ENCODE measurements at regions not wholly inside any gene's neighbourhood (a gene's known extent, or its start where the extent isn't known, plus 50 kb on each side); places are given as distances from the start of the nearest gene placed in this dataset.

DNA sequence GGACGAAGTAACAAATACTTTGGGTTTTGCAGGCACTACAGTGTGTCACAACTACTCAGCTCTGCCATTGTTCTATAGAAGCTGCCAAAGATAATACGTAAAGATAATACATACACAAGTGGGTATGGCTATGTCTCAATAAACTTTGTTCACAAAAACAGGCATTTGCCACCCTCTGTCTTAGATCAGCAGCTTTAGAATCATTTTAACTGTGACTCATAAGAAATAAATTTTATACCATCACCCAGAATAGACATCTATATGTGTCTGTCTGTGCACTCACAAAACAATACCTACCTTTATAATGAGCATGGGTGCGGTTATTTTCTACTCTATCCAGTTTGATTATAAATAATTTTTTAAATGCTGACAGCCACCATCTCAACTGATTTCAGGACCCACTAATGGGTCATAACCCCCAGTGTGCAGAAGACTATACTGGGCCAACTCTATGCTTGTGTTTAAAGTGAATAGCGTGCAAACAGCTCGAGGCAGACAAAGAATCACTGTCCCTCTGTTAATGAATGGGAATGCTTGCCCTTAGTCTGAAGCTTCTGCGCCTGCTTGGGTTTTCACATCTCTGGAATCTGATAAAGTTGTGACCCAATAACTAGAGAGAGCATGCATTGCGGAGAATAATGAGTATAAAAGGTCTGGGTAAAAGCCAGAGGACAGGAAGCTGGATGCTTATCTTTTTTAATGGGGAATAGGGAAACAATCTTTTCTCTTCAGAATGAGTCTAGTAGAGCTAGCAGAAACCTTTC is 216.2 kb downstream of the PLPP3 start:
- H3K4me2 ChIP-seq (ENCODE audit: low read length), result no peak overlapping the region
- no peaks in the 10 kb centered on the region for H3K27me3 ChIP-seq (ENCODE audit: control insufficient read depth, insufficient read depth, low read length)
- H3K4me1 ChIP-seq (ENCODE audit: control insufficient read depth, insufficient read depth, low read length), result no peaks in the 10 kb centered on the region
- no peaks in the 10 kb centered on the region for H3K9me3 ChIP-seq (replicated peaks; ENCODE audit: low read length)
- H3K4me3 ChIP-seq (ENCODE audit: low read length), result no peak overlapping the region
- H3K9ac ChIP-seq (ENCODE audit: low read depth, low read length), result no peak overlapping the region
- no peaks in the 10 kb centered on the region for H3K36me3 ChIP-seq (ENCODE audit: insufficient read depth, low read length)

DNA sequence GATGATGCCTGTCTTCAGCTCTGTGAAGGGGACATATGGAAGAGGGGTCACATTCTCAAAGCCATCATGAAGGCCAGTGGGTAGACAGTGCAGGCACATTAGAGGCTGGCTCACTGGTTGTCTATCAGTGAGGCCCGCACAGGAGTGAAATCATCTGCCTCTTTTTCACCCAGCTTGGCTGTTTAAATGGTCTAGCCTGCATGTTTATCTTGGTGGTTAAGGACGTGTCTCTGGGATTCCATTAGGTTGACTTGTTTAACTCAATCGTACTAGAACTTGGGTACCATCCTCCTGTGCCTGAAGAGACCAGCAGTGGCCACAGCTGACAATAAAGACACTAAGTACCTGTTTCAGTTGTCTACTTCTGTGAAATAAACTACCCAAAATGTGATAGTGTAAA is 219.3 kb downstream of the PLPP3 start:
- Histone ChIP-seq H3K9ac (ENCODE audit: low read depth, low read length) (no peak overlapping the region), H3K27me3 (ENCODE audit: control insufficient read depth, insufficient read depth, low read length) (no peaks in the 10 kb centered on the region), H3K4me3 (ENCODE audit: low read length) (no peak overlapping the region), H3K36me3 (ENCODE audit: insufficient read depth, low read length) (no peaks in the 10 kb centered on the region), H3K9me3 (replicated peaks; ENCODE audit: low read length) (no peaks in the 10 kb centered on the region), H3K4me2 (ENCODE audit: low read length) (no peak overlapping the region), H3K4me1 (ENCODE audit: control insufficient read depth, insufficient read depth, low read length) (no peaks in the 10 kb centered on the region)

DNA sequence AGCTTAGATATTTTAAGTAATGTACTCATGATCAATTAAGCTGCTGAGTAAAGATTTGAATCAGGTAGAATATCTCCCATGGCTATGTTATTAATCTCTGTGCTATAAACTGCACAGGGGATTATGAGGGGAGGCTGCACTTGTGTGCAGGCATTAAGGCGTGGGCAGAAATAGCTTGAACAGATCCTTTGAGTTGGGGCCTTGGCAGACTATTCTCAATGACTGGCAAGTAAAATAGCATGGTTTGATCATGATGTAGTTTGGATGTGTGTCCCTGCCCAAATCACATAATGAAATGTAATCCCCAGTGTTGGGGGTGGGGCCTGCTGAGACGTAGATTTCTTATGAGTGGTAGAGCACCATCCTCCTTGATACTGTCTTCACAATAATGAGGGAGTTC is 220.3 kb downstream of the PLPP3 start:
- no peaks in the 10 kb centered on the region for H3K27me3 ChIP-seq (ENCODE audit: control insufficient read depth, insufficient read depth, low read length)
- H3K4me2 ChIP-seq (ENCODE audit: low read length), result no peak overlapping the region
- no peaks in the 10 kb centered on the region for H3K4me1 ChIP-seq (ENCODE audit: control insufficient read depth, insufficient read depth, low read length)
- no peaks in the 10 kb centered on the region for H3K9me3 ChIP-seq (replicated peaks; ENCODE audit: low read length)
- H3K36me3 ChIP-seq (ENCODE audit: insufficient read depth, low read length), result no peaks in the 10 kb centered on the region
- no peak overlapping the region for H3K4me3 ChIP-seq (ENCODE audit: low read length)
- H3K9ac ChIP-seq (ENCODE audit: low read depth, low read length), result no peak overlapping the region

DNA sequence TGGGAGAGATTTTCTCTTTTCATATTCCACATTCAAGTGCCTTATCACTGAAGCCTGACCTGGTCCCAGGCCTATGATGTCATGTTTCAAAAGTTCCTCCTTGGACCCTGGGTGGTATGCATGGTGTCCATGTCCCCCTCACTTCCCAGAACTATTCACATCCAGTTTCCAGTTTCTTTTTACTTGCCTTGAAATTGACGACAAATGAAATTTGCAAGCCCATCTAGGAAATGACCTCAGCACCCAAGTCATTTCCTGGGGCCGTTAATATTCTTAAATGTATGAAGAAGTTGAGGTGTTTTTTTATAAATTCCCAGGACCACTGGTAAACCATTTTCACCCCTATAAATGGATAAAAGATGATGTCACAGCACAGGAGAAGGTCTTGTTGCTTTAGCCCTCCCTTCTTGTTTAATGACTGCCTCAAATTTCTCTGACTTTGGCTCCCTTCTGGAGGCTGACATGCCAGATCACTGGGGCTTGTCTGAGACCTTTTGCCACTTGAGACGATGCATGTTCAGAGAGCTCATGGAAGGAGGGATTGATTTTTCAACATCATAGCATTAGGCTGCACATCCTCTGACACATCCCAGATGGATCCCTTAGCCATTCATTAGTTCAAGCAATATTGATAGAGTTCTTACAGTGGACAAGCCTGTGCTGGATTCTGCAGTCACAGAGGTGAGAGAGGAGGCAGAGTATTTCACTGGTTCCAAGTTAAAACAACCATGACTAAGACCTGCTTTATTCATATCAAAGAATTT is 221.3 kb downstream of the PLPP3 start:
- H3K9ac ChIP-seq (ENCODE audit: low read depth, low read length), result no peak overlapping the region
- H3K4me1 ChIP-seq (ENCODE audit: control insufficient read depth, insufficient read depth, low read length), result no peaks in the 10 kb centered on the region
- no peaks in the 10 kb centered on the region for H3K9me3 ChIP-seq (replicated peaks; ENCODE audit: low read length)
- H3K4me3 ChIP-seq (ENCODE audit: low read length), result no peak overlapping the region
- H3K4me2 ChIP-seq (ENCODE audit: low read length), result no peak overlapping the region
- no peaks in the 10 kb centered on the region for H3K27me3 ChIP-seq (ENCODE audit: control insufficient read depth, insufficient read depth, low read length)
- no peaks in the 10 kb centered on the region for H3K36me3 ChIP-seq (ENCODE audit: insufficient read depth, low read length)

DNA sequence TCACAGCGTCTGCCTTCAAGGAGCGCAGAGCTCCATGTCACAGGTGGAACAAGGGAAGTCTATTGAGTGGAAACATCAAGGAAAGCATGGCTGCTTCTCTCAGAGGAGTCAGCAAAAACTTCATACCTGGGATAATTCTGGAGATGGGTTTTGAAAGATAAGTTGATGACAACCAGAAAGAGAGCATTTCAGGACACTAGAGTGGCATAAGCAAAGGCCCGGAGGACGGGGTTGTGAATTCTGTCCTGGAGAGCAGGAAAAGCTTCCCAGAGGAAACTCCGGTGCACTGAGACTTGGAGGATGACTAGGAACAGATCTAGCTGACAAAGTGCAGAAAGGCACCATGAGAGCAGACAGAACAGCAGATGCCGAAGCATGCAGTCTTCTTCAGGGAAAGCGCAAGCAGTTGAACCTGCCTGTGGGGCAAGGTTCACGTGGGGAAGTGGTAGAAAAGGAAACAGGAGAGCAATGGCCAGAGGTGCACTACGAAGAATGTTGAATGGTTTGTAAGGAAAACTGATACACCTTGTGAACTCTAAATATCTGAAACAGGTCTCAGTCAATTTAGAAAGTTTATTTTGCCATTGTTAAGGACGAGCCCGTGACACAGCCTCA is 222.9 kb downstream of the PLPP3 start:
- Histone ChIP-seq H3K9me3 (replicated peaks; ENCODE audit: low read length) (no peaks in the 10 kb centered on the region), H3K27me3 (ENCODE audit: control insufficient read depth, insufficient read depth, low read length) (no peaks in the 10 kb centered on the region), H3K4me2 (ENCODE audit: low read length) (no peak overlapping the region), H3K9ac (ENCODE audit: low read depth, low read length) (no peak overlapping the region), H3K4me1 (ENCODE audit: control insufficient read depth, insufficient read depth, low read length) (no peaks in the 10 kb centered on the region), H3K4me3 (ENCODE audit: low read length) (no peak overlapping the region), H3K36me3 (ENCODE audit: insufficient read depth, low read length) (no peaks in the 10 kb centered on the region)

DNA sequence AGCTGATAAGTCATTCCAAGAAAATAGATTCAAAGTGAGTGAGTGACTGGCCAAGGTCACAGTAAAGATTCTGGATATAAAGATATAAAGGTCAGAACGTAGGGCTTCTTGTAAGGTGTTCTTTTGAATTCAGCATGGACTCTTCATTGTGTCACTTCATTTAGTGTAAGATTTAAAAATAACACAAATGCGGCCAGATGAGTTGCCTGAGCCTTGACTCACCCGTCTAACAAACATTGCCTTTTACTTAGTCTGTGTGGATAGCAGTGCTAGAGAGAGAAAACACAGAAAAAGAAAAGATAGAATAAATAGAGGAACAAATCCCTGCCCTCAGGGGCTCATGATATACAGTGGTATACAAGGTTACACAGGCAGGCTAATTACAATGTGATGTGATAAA is 223.4 kb downstream of the PLPP3 start:
- H3K9me3 ChIP-seq (replicated peaks; ENCODE audit: low read length), result no peaks in the 10 kb centered on the region
- H3K36me3 ChIP-seq (ENCODE audit: insufficient read depth, low read length), result no peaks in the 10 kb centered on the region
- H3K9ac ChIP-seq (ENCODE audit: low read depth, low read length), result no peak overlapping the region
- H3K4me3 ChIP-seq (ENCODE audit: low read length), result no peak overlapping the region
- H3K4me1 ChIP-seq (ENCODE audit: control insufficient read depth, insufficient read depth, low read length), result no peaks in the 10 kb centered on the region
- H3K27me3 ChIP-seq (ENCODE audit: control insufficient read depth, insufficient read depth, low read length), result no peaks in the 10 kb centered on the region
- no peak overlapping the region for H3K4me2 ChIP-seq (ENCODE audit: low read length)

DNA sequence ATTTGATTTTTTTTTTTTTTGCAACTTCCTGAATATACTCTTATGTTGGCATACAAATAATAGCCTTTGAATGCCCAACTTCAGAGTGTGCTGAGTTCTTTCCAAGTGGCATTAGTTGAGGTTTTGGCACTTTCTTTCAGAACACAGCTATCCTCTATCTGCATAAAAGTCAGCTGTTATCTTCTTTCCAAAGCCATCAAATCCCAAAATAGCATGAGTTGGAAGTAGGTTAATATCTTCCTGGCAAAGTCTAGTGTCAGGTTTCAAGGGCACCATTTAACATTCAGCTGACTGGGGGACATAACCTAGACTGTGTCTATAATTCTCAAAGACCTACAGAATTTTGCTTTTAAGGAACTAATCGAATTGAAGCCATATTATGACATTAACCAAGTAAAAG is 223.9 kb downstream of the PLPP3 start:
- no peak overlapping the region for H3K4me2 ChIP-seq (ENCODE audit: low read length)
- H3K9me3 ChIP-seq (replicated peaks; ENCODE audit: low read length), result no peaks in the 10 kb centered on the region
- H3K4me1 ChIP-seq (ENCODE audit: control insufficient read depth, insufficient read depth, low read length), result no peaks in the 10 kb centered on the region
- no peak overlapping the region for H3K4me3 ChIP-seq (ENCODE audit: low read length)
- H3K27me3 ChIP-seq (ENCODE audit: control insufficient read depth, insufficient read depth, low read length), result no peaks in the 10 kb centered on the region
- no peak overlapping the region for H3K9ac ChIP-seq (ENCODE audit: low read depth, low read length)
- no peaks in the 10 kb centered on the region for H3K36me3 ChIP-seq (ENCODE audit: insufficient read depth, low read length)

DNA sequence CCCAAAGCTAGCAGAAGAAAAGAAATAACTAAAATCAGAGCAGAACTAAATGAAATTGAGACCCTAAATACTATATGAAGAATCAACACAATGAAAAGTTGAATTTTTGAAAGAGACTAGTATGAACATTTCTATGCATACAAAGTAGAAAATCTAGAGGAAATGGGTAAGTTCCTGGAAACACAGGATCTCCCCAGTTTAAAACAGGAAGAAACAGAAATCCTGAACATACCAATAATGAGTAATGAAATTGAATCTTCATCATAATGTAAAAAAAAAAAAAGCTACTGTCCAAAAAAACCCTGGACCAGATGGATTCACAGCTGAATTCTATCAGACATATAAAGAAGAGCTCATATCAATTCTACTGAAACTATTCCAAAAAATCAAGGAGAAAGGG is 233.5 kb downstream of the PLPP3 start:
- no peak overlapping the region for H3K9ac ChIP-seq (ENCODE audit: low read depth, low read length)
- H3K4me3 ChIP-seq (ENCODE audit: low read length), result no peak overlapping the region
- H3K4me2 ChIP-seq (ENCODE audit: low read length), result no peak overlapping the region
- H3K27me3 ChIP-seq (ENCODE audit: control insufficient read depth, insufficient read depth, low read length), result no peaks in the 10 kb centered on the region
- no peaks in the 10 kb centered on the region for H3K9me3 ChIP-seq (replicated peaks; ENCODE audit: low read length)
- no peaks in the 10 kb centered on the region for H3K36me3 ChIP-seq (ENCODE audit: insufficient read depth, low read length)
- no peaks in the 10 kb centered on the region for H3K4me1 ChIP-seq (ENCODE audit: control insufficient read depth, insufficient read depth, low read length)

DNA sequence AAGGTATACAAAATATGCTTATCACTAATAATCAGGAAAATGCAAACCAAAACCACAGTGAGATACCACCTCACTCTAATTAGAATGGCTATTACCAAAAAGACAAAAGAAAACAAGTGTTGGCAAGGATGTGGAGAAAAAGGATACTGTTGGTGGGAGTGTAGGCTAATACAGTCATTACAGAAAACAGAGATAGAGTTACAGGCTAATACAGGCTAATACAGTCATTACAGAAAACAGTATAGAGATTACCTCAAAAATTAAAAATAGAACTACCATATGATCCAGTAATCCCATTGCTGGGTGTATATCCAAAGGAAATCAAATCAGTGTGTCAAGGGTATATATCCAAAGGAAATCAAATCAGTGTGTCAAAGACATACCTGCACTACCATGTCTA is 238.4 kb downstream of the PLPP3 start:
- no peaks in the 10 kb centered on the region for H3K27me3 ChIP-seq (ENCODE audit: control insufficient read depth, insufficient read depth, low read length)
- H3K9me3 ChIP-seq (replicated peaks; ENCODE audit: low read length), result no peaks in the 10 kb centered on the region
- H3K4me2 ChIP-seq (ENCODE audit: low read length), result no peak overlapping the region
- H3K36me3 ChIP-seq (ENCODE audit: insufficient read depth, low read length), result no peaks in the 10 kb centered on the region
- H3K4me1 ChIP-seq (ENCODE audit: control insufficient read depth, insufficient read depth, low read length), result no peaks in the 10 kb centered on the region
- no peak overlapping the region for H3K9ac ChIP-seq (ENCODE audit: low read depth, low read length)
- H3K4me3 ChIP-seq (ENCODE audit: low read length), result no peak overlapping the region

DNA sequence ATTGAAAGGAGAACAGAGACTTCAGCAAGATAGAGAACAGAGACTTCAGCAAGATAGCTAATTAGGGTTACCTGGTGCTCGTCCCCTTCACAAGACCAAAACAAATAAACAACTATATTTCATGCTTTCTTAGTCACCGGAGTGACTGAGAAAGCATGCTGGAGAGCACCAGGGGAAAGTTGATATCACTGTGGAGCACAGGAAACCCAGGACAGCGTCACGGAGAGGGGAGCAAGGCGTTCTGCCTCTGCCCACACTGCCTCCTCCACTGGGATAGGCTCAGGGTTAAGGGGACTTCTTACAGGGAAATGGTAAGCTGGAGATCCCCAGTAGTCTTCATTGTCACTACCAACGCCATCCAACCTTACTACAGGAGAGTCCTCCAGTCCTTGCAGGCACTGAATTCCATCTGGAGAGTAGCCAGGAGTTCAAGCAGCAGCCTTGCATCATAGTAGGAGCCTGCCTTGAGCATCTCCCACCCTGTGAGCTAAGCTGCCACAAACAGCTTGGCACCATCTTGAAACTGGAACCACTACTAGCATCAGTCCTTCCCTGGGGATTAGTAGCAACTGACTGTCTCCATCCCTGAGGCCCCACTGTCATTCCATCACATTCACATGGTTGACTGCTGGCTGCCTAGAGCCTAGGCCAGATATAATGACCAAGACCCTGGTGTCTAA is 239.4 kb downstream of the PLPP3 start:
- H3K9ac ChIP-seq (ENCODE audit: low read depth, low read length), result no peak overlapping the region
- H3K36me3 ChIP-seq (ENCODE audit: insufficient read depth, low read length), result no peaks in the 10 kb centered on the region
- no peaks in the 10 kb centered on the region for H3K9me3 ChIP-seq (replicated peaks; ENCODE audit: low read length)
- H3K4me2 ChIP-seq (ENCODE audit: low read length), result no peak overlapping the region
- H3K4me3 ChIP-seq (ENCODE audit: low read length), result no peak overlapping the region
- H3K4me1 ChIP-seq (ENCODE audit: control insufficient read depth, insufficient read depth, low read length), result no peaks in the 10 kb centered on the region
- no peaks in the 10 kb centered on the region for H3K27me3 ChIP-seq (ENCODE audit: control insufficient read depth, insufficient read depth, low read length)

DNA sequence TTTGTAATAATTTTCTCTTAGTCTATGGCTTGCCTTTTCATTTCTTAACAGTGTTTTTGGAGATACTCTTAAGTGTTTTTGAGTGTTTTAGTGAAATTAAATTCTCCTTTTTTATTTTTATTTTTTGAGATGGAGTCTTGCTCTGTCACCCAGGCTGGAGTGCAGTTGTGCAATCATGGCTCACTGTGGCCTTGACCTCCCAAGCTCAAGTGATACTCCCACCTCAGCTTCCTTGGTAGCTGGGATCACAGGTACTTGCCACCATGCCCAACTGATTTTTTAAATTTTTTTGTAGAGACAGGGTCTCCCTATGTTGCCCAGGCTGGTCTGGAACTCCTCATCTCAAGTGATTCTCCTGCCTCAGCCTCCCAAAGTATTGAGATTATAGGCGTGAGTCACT is 240.3 kb downstream of the PLPP3 start:
- H3K4me3 ChIP-seq (ENCODE audit: low read length), result no peak overlapping the region
- H3K4me1 ChIP-seq (ENCODE audit: control insufficient read depth, insufficient read depth, low read length), result no peaks in the 10 kb centered on the region
- H3K27me3 ChIP-seq (ENCODE audit: control insufficient read depth, insufficient read depth, low read length), result no peaks in the 10 kb centered on the region
- no peaks in the 10 kb centered on the region for H3K9me3 ChIP-seq (replicated peaks; ENCODE audit: low read length)
- no peak overlapping the region for H3K9ac ChIP-seq (ENCODE audit: low read depth, low read length)
- no peaks in the 10 kb centered on the region for H3K36me3 ChIP-seq (ENCODE audit: insufficient read depth, low read length)
- no peak overlapping the region for H3K4me2 ChIP-seq (ENCODE audit: low read length)
